ENCODE measurements at regions not wholly inside any gene's neighbourhood (a gene's known extent, or its start where the extent isn't known, plus 50 kb on each side); places are given as distances from the start of the nearest gene placed in this dataset.

DNA sequence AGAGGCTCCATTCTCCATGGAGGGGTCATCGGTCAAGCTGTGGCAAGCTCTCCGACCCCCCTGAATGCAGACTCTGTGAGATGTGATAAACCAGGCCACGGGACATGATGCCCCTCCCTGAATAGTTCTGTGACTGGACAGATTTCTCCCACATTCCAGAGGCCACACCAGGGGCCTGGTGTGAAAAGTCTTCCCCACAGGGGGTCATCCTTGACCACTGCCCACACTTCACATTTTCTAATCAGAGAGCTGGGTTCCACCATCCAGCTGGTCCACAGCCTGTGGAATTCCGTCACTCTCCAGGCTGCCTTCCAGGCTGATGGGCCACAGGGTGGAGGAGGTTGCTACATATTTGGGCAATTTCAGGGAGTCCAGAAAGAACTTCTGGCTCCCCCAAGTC is 51.3 kb upstream of the CYRIA start:
- ChIA-PET CTCF (no interaction called here), POLR2A (no interaction called here)
- TF ChIP-seq, protein P1, sequence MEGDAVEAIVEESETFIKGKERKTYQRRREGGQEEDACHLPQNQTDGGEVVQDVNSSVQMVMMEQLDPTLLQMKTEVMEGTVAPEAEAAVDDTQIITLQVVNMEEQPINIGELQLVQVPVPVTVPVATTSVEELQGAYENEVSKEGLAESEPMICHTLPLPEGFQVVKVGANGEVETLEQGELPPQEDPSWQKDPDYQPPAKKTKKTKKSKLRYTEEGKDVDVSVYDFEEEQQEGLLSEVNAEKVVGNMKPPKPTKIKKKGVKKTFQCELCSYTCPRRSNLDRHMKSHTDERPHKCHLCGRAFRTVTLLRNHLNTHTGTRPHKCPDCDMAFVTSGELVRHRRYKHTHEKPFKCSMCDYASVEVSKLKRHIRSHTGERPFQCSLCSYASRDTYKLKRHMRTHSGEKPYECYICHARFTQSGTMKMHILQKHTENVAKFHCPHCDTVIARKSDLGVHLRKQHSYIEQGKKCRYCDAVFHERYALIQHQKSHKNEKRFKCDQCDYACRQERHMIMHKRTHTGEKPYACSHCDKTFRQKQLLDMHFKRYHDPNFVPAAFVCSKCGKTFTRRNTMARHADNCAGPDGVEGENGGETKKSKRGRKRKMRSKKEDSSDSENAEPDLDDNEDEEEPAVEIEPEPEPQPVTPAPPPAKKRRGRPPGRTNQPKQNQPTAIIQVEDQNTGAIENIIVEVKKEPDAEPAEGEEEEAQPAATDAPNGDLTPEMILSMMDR (IDR thresholded peaks at IDR 0.05): no peak
- TF ChIP-seq, protein P2, sequence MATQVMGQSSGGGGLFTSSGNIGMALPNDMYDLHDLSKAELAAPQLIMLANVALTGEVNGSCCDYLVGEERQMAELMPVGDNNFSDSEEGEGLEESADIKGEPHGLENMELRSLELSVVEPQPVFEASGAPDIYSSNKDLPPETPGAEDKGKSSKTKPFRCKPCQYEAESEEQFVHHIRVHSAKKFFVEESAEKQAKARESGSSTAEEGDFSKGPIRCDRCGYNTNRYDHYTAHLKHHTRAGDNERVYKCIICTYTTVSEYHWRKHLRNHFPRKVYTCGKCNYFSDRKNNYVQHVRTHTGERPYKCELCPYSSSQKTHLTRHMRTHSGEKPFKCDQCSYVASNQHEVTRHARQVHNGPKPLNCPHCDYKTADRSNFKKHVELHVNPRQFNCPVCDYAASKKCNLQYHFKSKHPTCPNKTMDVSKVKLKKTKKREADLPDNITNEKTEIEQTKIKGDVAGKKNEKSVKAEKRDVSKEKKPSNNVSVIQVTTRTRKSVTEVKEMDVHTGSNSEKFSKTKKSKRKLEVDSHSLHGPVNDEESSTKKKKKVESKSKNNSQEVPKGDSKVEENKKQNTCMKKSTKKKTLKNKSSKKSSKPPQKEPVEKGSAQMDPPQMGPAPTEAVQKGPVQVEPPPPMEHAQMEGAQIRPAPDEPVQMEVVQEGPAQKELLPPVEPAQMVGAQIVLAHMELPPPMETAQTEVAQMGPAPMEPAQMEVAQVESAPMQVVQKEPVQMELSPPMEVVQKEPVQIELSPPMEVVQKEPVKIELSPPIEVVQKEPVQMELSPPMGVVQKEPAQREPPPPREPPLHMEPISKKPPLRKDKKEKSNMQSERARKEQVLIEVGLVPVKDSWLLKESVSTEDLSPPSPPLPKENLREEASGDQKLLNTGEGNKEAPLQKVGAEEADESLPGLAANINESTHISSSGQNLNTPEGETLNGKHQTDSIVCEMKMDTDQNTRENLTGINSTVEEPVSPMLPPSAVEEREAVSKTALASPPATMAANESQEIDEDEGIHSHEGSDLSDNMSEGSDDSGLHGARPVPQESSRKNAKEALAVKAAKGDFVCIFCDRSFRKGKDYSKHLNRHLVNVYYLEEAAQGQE (IDR thresholded peaks at IDR 0.05; ENCODE audit: insufficient read depth in 1 of 2, low read depth in 2 of 2, low read length in 1 of 2): no peak
- TF ChIP-seq POLR2AphosphoS5 (IDR thresholded peaks at IDR 0.05; ENCODE audit: low read depth, low read length) (no peak), SIN3A (IDR thresholded peaks at IDR 0.05; ENCODE audit: borderline replicate concordance, insufficient read depth, low read depth, low read length) (no peak), TCF7L2 (IDR thresholded peaks at IDR 0.05; ENCODE audit: low read depth, low read length) (no peak)
- ATAC-seq: no peak
- H3K36me3 ChIP-seq (ENCODE audit: control insufficient read depth, insufficient read depth, low read length): no peaks in the 10 kb centered on the region
- no peaks in the 10 kb centered on the region for H3K27me3 ChIP-seq (ENCODE audit: control insufficient read depth, insufficient read depth, low read length)
- in situ Hi-C loops (cut with HindIII; ENCODE audit: low pct_unique_long_range_greater_than_20kb, low sequenced_read_pairs) (no loop called here), intact Hi-C loops (cut with micrococcal nuclease; ENCODE audit: unreplicated experiment) (no loop called here)
- H3K27ac ChIP-seq (ENCODE audit: low read length): no peak overlapping the region
- BruUV-seq (replicated peaks): no TSS peak
- H3K4me3 ChIP-seq (ENCODE audit: low read depth in 2 of 2, low read length in 2 of 2): no peak overlapping the region
- H3K9me3 ChIP-seq (ENCODE audit: control insufficient read depth, insufficient read depth, low read depth, low read length): no peaks in the 10 kb centered on the region
- H3K4me1 ChIP-seq (ENCODE audit: control insufficient read depth, insufficient read depth, low read length): no peaks in the 10 kb centered on the region
- DNase-seq (ENCODE audit: low read depth, low spot score): no peak

DNA sequence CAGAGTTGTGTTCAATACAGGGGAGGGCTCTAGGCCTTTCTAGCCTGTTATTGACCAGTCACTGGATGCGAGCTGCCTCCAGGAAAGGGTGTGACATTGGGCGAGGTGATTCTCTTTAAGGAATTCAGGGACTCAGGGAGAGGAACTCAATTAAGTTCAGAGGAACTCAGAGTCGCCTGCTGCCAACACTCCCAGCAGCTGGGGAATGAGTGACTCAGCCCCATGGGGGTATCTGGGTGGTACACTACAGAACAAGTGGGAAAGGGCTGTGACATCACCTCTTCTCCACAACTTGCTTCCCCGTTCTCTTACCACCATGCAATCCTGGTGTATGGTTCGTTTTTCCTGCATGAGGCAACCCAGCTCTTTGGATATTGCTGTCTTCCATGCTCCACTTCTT is 50.4 kb upstream of the CYRIA start:
- in situ Hi-C loops (cut with HindIII; ENCODE audit: low pct_unique_long_range_greater_than_20kb, low sequenced_read_pairs): no loop called here
- intact Hi-C loops (cut with micrococcal nuclease; ENCODE audit: unreplicated experiment): no loop called here
- POLR2A ChIA-PET: no interaction called here
- no peaks in the 10 kb centered on the region for H3K36me3 ChIP-seq (ENCODE audit: control insufficient read depth, insufficient read depth, low read length)
- H3K4me1 ChIP-seq (ENCODE audit: control insufficient read depth, insufficient read depth, low read length): no peaks in the 10 kb centered on the region
- no TSS peak for BruUV-seq (replicated peaks)
- H3K9me3 ChIP-seq (ENCODE audit: control insufficient read depth, insufficient read depth, low read depth, low read length): no peaks in the 10 kb centered on the region
- no peaks in the 10 kb centered on the region for H3K27me3 ChIP-seq (ENCODE audit: control insufficient read depth, insufficient read depth, low read length)
- no peak for ATAC-seq
- H3K4me3 ChIP-seq (ENCODE audit: low read depth in 2 of 2, low read length in 2 of 2): no peak overlapping the region
- no peak for DNase-seq (ENCODE audit: low read depth, low spot score)
- TF ChIP-seq, protein P2 (IDR thresholded peaks at IDR 0.05; ENCODE audit: insufficient read depth in 1 of 2, low read depth in 2 of 2, low read length in 1 of 2): no peak
- TF ChIP-seq, protein P1 (IDR thresholded peaks at IDR 0.05): no peak
- no peak for TF ChIP-seq POLR2AphosphoS5 (IDR thresholded peaks at IDR 0.05; ENCODE audit: low read depth, low read length)
- no peak for TF ChIP-seq SIN3A (IDR thresholded peaks at IDR 0.05; ENCODE audit: borderline replicate concordance, insufficient read depth, low read depth, low read length)
- no peak for TF ChIP-seq TCF7L2 (IDR thresholded peaks at IDR 0.05; ENCODE audit: low read depth, low read length)
- CTCF ChIA-PET: no interaction called here
- no peak overlapping the region for H3K27ac ChIP-seq (ENCODE audit: low read length)

All from Panc1 (cell line).